ENCODE measurements at regions not wholly inside any gene's neighbourhood (a gene's known extent, or its start where the extent isn't known, plus 50 kb on each side); places are given as distances from the start of the nearest gene placed in this dataset.

DNA sequence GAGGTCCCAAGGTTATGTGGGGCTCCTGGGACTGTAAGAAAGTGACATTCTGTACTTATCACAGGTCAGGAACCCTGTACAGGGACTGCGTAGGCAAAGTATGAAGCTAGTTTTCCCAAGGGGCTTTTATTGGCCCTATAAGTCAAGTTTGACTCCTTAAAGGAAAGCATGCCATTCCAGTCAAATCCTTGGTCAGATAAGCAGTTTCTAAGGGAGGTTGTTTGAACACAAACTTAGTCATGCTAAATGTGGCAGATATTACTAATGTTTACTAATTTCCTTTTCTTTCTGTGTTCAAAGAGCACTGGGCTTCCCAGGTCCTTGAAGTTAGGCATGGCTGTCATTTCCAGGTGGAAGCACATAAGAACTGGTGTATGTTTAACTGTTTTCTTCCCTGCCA, 472.4 kb downstream of the ATP23 start:
- ATAC-seq (peak; percentile 84), DNase-seq (peak; percentile 93)
- BruUV-seq (replicated peaks): no TSS peak
- Histone ChIP-seq H3K4me1 (ENCODE audit: insufficient read depth, low read length) (peaks cover 47% of the 10 kb centered on the region), H3K9ac (ENCODE audit: low read length) (peak overlapping the region; percentile 88), H2AFZ (ENCODE audit: low read length) (no peak overlapping the region), H4K20me1 (ENCODE audit: low read length) (no peaks in the 10 kb centered on the region), H3K9me3 (ENCODE audit: low read length) (no peaks in the 10 kb centered on the region), H3K79me2 (ENCODE audit: low read length) (no peaks in the 10 kb centered on the region), H3K36me3 (ENCODE audit: low read depth, low read length) (no peaks in the 10 kb centered on the region), H3K27me3 (ENCODE audit: low read length) (no peaks in the 10 kb centered on the region), H3K4me3 (ENCODE audit: low read length) (peak overlapping the region; percentile 56), H3K4me2 (ENCODE audit: low read length) (peak overlapping the region; percentile 85), H3K27ac (ENCODE audit: low read length) (peak overlapping the region; percentile 98), H3F3A (ENCODE audit: low read length, unreplicated experiment) (no peaks in the 10 kb centered on the region), H3K9me2 (replicated peaks; ENCODE audit: low read length) (no peaks in the 10 kb centered on the region)
- POLR2A ChIA-PET (ENCODE audit: unreplicated experiment): interaction anchor here (0.5 kb wide), 1 partner anchor 27 kb away, joined by 4 read pairs; no protein-coding TSS in a partner anchor
- CTCF ChIA-PET: no interaction called here
- intact Hi-C loops (cut with micrococcal nuclease): loop anchor here (1.0 to 2.0 kb wide), 4 partner anchors 12 to 115 kb away; no protein-coding TSS in a partner anchor
- TF ChIP-seq, protein P1, sequence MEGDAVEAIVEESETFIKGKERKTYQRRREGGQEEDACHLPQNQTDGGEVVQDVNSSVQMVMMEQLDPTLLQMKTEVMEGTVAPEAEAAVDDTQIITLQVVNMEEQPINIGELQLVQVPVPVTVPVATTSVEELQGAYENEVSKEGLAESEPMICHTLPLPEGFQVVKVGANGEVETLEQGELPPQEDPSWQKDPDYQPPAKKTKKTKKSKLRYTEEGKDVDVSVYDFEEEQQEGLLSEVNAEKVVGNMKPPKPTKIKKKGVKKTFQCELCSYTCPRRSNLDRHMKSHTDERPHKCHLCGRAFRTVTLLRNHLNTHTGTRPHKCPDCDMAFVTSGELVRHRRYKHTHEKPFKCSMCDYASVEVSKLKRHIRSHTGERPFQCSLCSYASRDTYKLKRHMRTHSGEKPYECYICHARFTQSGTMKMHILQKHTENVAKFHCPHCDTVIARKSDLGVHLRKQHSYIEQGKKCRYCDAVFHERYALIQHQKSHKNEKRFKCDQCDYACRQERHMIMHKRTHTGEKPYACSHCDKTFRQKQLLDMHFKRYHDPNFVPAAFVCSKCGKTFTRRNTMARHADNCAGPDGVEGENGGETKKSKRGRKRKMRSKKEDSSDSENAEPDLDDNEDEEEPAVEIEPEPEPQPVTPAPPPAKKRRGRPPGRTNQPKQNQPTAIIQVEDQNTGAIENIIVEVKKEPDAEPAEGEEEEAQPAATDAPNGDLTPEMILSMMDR (conservative IDR thresholded peaks at IDR 0.05; ENCODE audit: low read depth, low read length): no peak
- TF ChIP-seq EZH2 (IDR thresholded peaks at IDR 0.05; ENCODE audit: low read length, unreplicated experiment): no peak
- no peak for TF ChIP-seq EZH2phosphoT487 (IDR thresholded peaks at IDR 0.05; ENCODE audit: borderline replicate concordance, low read length)

DNA sequence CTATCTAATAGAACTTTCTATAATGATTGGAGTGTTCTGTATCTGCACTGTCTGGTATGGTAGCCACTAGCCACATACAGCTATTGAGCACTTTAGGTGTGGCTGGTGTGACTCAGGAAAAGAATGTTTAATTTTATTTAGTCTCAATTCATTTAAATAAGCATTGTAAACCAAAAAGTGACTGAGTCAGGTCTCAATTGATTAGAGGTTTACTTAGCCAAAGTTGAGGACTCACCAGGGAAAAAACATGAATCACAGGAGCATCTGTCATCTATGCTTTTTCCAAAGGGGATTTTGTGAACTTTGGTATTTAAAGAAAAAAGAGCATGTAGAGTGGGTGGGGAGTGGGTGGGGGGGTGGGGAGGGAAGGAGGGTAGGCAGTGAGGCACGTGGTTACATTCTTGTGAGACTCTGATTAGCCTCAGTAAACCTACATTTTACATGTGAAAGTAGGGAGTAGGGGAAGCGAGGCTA, 473.1 kb downstream of the ATP23 start:
- ChIA-PET POLR2A (ENCODE audit: unreplicated experiment) (interaction anchor here (0.5 to 0.9 kb wide), 3 partner anchors 11 to 114 kb away, joined by 3 to 13 read pairs (median 4); no protein-coding TSS in a partner anchor), CTCF (interaction anchor here (0.5 kb wide), 1 partner anchor 127 kb away, joined by 3 read pairs; no protein-coding TSS in a partner anchor)
- Histone ChIP-seq H4K20me1 (ENCODE audit: low read length) (no peaks in the 10 kb centered on the region), H2AFZ (ENCODE audit: low read length) (no peak overlapping the region), H3K9me3 (ENCODE audit: low read length) (no peaks in the 10 kb centered on the region), H3K36me3 (ENCODE audit: low read depth, low read length) (no peaks in the 10 kb centered on the region), H3K4me3 (ENCODE audit: low read length) (peak overlapping the region; percentile 56), H3F3A (ENCODE audit: low read length, unreplicated experiment) (no peaks in the 10 kb centered on the region), H3K9ac (ENCODE audit: low read length) (peak overlapping the region; percentile 89), H3K79me2 (ENCODE audit: low read length) (no peaks in the 10 kb centered on the region), H3K4me2 (ENCODE audit: low read length) (peak overlapping the region; percentile 85), H3K27ac (ENCODE audit: low read length) (peak overlapping the region; percentile 98), H3K27me3 (ENCODE audit: low read length) (no peaks in the 10 kb centered on the region), H3K4me1 (ENCODE audit: insufficient read depth, low read length) (peaks cover 50% of the 10 kb centered on the region), H3K9me2 (replicated peaks; ENCODE audit: low read length) (no peaks in the 10 kb centered on the region)
- ATAC-seq (peak; percentile 83), DNase-seq (peak; percentile 94)
- TF ChIP-seq EZH2phosphoT487 (IDR thresholded peaks at IDR 0.05; ENCODE audit: borderline replicate concordance, low read length) (no peak), EZH2 (IDR thresholded peaks at IDR 0.05; ENCODE audit: low read length, unreplicated experiment) (no peak)
- TF ChIP-seq, protein P1 (conservative IDR thresholded peaks at IDR 0.05; ENCODE audit: low read depth, low read length): no peak
- intact Hi-C loops (cut with micrococcal nuclease): loop anchor here (1.0 to 2.0 kb wide), 4 partner anchors 11 to 114 kb away; no protein-coding TSS in a partner anchor
- no TSS peak for BruUV-seq (replicated peaks)

DNA sequence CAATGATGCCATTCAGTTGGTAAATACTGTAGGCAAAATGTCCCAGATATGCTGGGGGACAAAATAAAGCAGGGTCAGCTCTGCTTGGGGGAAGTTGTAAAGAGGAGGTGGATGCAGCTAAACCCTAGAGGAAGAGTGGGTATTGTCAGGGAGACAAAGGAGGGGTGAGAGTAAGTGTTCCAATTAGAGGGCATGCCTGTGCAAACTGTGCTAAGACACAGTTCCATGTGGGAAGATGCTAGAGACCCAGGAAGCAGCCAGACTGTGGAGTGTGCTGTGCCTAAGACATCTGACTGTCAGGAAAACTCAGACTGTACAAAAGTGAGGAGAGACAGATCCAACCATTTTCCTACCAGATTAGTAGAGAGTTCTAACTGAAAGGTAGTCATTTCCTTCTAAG, 474.3 kb downstream of the ATP23 start:
- H3K79me2 ChIP-seq (ENCODE audit: low read length): no peaks in the 10 kb centered on the region
- H3F3A ChIP-seq (ENCODE audit: low read length, unreplicated experiment): peaks cover 4% of the 10 kb centered on the region
- peaks cover 63% of the 10 kb centered on the region for H3K4me1 ChIP-seq (ENCODE audit: insufficient read depth, low read length)
- BruUV-seq (replicated peaks): no TSS peak
- peak overlapping the region; percentile 98 for H3K27ac ChIP-seq (ENCODE audit: low read length)
- no peaks in the 10 kb centered on the region for H3K9me2 ChIP-seq (replicated peaks; ENCODE audit: low read length)
- DNase-seq (no peak), ATAC-seq (no peak)
- H4K20me1 ChIP-seq (ENCODE audit: low read length): no peaks in the 10 kb centered on the region
- ChIA-PET POLR2A (ENCODE audit: unreplicated experiment) (interaction anchor here (0.6 kb wide), 1 partner anchor 27 kb away, joined by 8 read pairs; no protein-coding TSS in a partner anchor), CTCF (interaction anchor here (1.1 kb wide), 1 partner anchor 28 kb away, joined by 3 read pairs; no protein-coding TSS in a partner anchor)
- H3K36me3 ChIP-seq (ENCODE audit: low read depth, low read length): no peaks in the 10 kb centered on the region
- intact Hi-C loops (cut with micrococcal nuclease): loop anchor here (2.0 kb wide), 2 partner anchors 69 to 113 kb away; no protein-coding TSS in a partner anchor
- no peak overlapping the region for H3K4me3 ChIP-seq (ENCODE audit: low read length)
- no peaks in the 10 kb centered on the region for H3K27me3 ChIP-seq (ENCODE audit: low read length)
- TF ChIP-seq EZH2phosphoT487 (IDR thresholded peaks at IDR 0.05; ENCODE audit: borderline replicate concordance, low read length) (no peak), EZH2 (IDR thresholded peaks at IDR 0.05; ENCODE audit: low read length, unreplicated experiment) (no peak)
- TF ChIP-seq, protein P1 (conservative IDR thresholded peaks at IDR 0.05; ENCODE audit: low read depth, low read length): no peak
- H3K4me2 ChIP-seq (ENCODE audit: low read length): no peak overlapping the region
- peak overlapping the region; percentile 14; the same call in 1 of the 2 replicates for H2AFZ ChIP-seq (ENCODE audit: low read length)
- peak overlapping the region; percentile 89 for H3K9ac ChIP-seq (ENCODE audit: low read length)
- H3K9me3 ChIP-seq (ENCODE audit: low read length): no peaks in the 10 kb centered on the region
